Activated T-cell treated with anti-CD3 and anti-CD28 coated beads, Interleukin-2, amount 50 U/mL, for 72 hours (primary cell): ENCODE measurements at regions not wholly inside any gene's neighbourhood (a gene's known extent, or its start where the extent isn't known, plus 50 kb on each side); places are given as distances from the start of the nearest gene placed in this dataset.
"Not testable (repeated sequence)": the region's sequence is repeated elsewhere in the genome, so short reads cannot be mapped to it uniquely, and the experiment has no call there.

Source experiments
- ATAC-seq, 2 donors: fragments of 150-1000 bp; cut with Tn5 transposase; replicated peaks in 1 of 2; 2 replicates each; pipeline ENCODE4 v1.10.0; 2021; ENCODE audit warnings: moderate library complexity in 2 of 2, mild to moderate bottlenecking in 1 of 2
- DNase-seq, 2 donors: peaks; one replicate each; pipeline ENCODE4 v3.0.0; 2021 to 2022; ENCODE audit warnings: mixed read lengths in 1 of 2
- H3K27ac Mint-ChIP-seq: one replicate; pipeline ENCODE4 v1.8.0; 2022; ENCODE audit warnings: mild to moderate bottlenecking, moderate library complexity, mixed read lengths
- H3K27me3 Mint-ChIP-seq: one replicate; pipeline ENCODE4 v1.8.0; 2022; ENCODE audit warnings: low read depth, mixed read lengths
- H3K36me3 Mint-ChIP-seq, 2 donors: one replicate each; pipeline ENCODE4 v1.8.0; 2022; ENCODE audit warnings: mixed read lengths in 2 of 2, mild to moderate bottlenecking in 1 of 2; ENCODE audit not compliant: insufficient read depth in 2 of 2
- H3K4me1 Mint-ChIP-seq: one replicate; pipeline ENCODE4 v1.8.0; 2022; ENCODE audit warnings: low read depth, mixed read lengths
- H3K4me3 Mint-ChIP-seq, 2 donors: one replicate each; pipeline ENCODE4 v1.8.0; 2022; ENCODE audit warnings: mild to moderate bottlenecking in 2 of 2, mixed read lengths in 2 of 2, moderate library complexity in 2 of 2
- H3K9me3 Mint-ChIP-seq, 2 donors: one replicate each; pipeline ENCODE4 v1.8.0; 2022; ENCODE audit warnings: mixed read lengths in 2 of 2

GRCh38 chr10:84876116-84876999 is 548.0 kb downstream of the CCSER2 start:
- no peaks in the 10 kb centered on the region for H3K9me3 Mint-ChIP-seq
- no peak overlapping the region for H3K27ac Mint-ChIP-seq
- ATAC-seq (no peak), DNase-seq (no peak)
- H3K4me3 Mint-ChIP-seq = no peak overlapping the region
- H3K27me3 Mint-ChIP-seq = no peaks in the 10 kb centered on the region
- H3K4me1 Mint-ChIP-seq = no peaks in the 10 kb centered on the region
- H3K36me3 Mint-ChIP-seq = no peaks in the 10 kb centered on the region

DNA sequence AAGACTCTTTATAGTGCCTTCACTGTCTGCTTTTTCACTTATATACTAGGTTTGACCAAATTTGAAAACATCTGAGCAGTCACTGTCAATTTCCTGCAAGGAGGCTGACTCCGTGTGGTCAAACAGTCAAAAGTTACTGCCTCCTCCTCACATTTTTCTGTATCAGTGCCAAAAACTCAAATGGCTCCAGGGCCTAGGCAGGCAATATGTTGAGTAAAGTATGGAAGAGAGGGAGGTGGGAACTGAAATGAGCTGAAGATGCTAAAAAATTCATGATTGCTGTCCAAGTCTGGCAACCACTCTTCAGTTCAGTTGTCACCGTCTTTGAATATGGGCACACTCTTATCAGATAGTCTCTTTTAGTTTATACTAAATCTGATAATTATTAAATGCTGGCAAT is 551.6 kb downstream of the CCSER2 start:
- ATAC-seq = no peak

GRCh38 chr10:84881696-84882095 is 553.3 kb downstream of the CCSER2 start:
- H3K4me1 Mint-ChIP-seq, H3K27ac Mint-ChIP-seq, H3K27me3 Mint-ChIP-seq, ATAC-seq, H3K9me3 Mint-ChIP-seq, DNase-seq, H3K36me3 Mint-ChIP-seq, H3K4me3 Mint-ChIP-seq: not testable (repeated sequence)

More for the DNA sequence above, 551.6 kb downstream of the CCSER2 start:
- Mint-ChIP-seq H3K27me3 (no peaks in the 10 kb centered on the region), H3K4me1 (no peaks in the 10 kb centered on the region), H3K27ac (no peak overlapping the region), H3K4me3 (no peak overlapping the region), H3K9me3 (peaks cover 0 to 1% of the 10 kb centered on the region in 2 donors), H3K36me3 (no peaks in the 10 kb centered on the region)
- no peak for DNase-seq

DNA sequence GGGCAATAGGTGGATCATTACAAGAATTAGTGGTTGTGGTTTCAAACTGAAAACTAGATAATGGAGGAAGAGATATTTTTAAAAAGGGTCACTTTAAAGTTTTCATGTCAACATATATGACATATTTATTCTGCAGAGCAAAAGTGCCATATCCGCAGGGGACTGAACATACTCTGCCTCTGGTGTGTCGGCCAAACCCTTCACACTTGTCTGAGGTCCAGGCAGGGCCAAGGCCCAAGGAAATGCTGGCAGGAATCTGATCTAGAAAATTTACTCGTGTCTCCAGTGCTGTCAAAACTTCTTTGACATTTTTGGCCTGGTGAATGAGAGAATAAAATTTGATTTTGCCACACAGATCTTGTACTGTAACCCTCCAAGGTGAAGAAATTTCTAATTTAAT is 562.3 kb downstream of the CCSER2 start:
- no peak for ATAC-seq
- Mint-ChIP-seq H3K4me3 (no peak overlapping the region), H3K36me3 (no peaks in the 10 kb centered on the region), H3K27me3 (no peaks in the 10 kb centered on the region), H3K27ac (no peak overlapping the region), H3K4me1 (no peaks in the 10 kb centered on the region), H3K9me3 (no peaks in the 10 kb centered on the region)
- DNase-seq = no peak

GRCh38 chr10:84891631-84892030 is 563.2 kb downstream of the CCSER2 start:
- no peak overlapping the region for H3K27ac Mint-ChIP-seq
- DNase-seq = no peak
- no peaks in the 10 kb centered on the region for H3K9me3 Mint-ChIP-seq
- H3K4me1 Mint-ChIP-seq = no peaks in the 10 kb centered on the region
- H3K4me3 Mint-ChIP-seq = no peak overlapping the region
- ATAC-seq = no peak
- no peaks in the 10 kb centered on the region for H3K36me3 Mint-ChIP-seq
- no peaks in the 10 kb centered on the region for H3K27me3 Mint-ChIP-seq

DNA sequence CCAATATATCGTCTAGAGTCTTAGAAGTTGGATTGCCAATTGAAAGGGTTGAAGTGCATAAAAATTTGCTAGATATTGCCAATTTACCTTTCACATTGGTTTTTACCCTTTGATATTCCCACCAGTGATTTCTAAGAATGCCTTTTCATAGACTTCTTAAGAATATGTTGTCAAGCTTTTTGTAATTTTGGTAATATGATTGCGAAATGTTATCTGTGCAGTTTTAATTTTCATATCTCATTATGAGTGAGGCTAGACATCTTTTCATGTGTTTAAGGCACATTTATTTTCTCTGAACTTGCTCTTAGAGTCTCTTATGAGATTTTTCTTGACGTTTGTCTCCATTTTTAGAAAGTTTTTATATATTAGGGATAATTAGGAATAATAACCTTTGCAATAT is 567.2 kb downstream of the CCSER2 start:
- no peaks in the 10 kb centered on the region for H3K27me3 Mint-ChIP-seq

GRCh38 chr10:84896909-84897308 is 568.5 kb downstream of the CCSER2 start:
- Mint-ChIP-seq H3K4me1 (no peaks in the 10 kb centered on the region), H3K27me3 (no peaks in the 10 kb centered on the region)

More for the DNA sequence above, 567.2 kb downstream of the CCSER2 start:
- no peak for ATAC-seq
- DNase-seq = no peak
- Mint-ChIP-seq H3K9me3 (no peaks in the 10 kb centered on the region), H3K4me1 (no peaks in the 10 kb centered on the region), H3K27ac (no peak overlapping the region), H3K4me3 (no peak overlapping the region), H3K36me3 (no peaks in the 10 kb centered on the region)

GRCh38 chr10:84899268-84899667 is 570.9 kb downstream of the CCSER2 start:
- Mint-ChIP-seq H3K9me3 (no peaks in the 10 kb centered on the region), H3K27ac (no peak overlapping the region), H3K27me3 (no peaks in the 10 kb centered on the region), H3K4me3 (no peak overlapping the region), H3K36me3 (no peaks in the 10 kb centered on the region), H3K4me1 (no peaks in the 10 kb centered on the region)
- no peak for ATAC-seq
- no peak for DNase-seq

More at GRCh38 chr10:84896909-84897308, 568.5 kb downstream of the CCSER2 start:
- no peak for ATAC-seq
- no peak overlapping the region for H3K27ac Mint-ChIP-seq
- H3K36me3 Mint-ChIP-seq = no peaks in the 10 kb centered on the region
- H3K4me3 Mint-ChIP-seq = no peak overlapping the region
- DNase-seq = no peak
- H3K9me3 Mint-ChIP-seq = no peaks in the 10 kb centered on the region

DNA sequence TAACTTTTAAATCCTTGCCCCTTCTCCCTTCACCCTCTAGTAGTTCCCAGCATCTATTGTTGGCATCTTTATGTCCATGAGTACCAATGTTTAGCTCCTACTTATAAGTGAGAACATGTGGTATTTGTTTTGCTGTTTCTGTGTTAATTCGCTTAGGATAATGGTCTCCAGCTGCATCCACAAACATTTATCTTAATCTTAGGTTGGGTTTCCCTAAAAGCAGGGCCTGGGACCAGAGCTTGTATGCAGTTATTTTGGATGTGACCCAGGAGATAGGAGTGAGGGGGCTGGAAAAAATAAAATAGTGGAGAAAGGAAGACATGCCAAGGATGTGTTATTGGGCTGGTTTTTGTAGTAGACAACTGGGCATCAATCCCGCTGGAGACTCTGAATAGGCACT is 571.8 kb downstream of the CCSER2 start:
- Mint-ChIP-seq H3K27ac (no peak overlapping the region), H3K9me3 (no peaks in the 10 kb centered on the region), H3K4me1 (no peaks in the 10 kb centered on the region), H3K4me3 (no peak overlapping the region), H3K27me3 (no peaks in the 10 kb centered on the region), H3K36me3 (no peaks in the 10 kb centered on the region)
- no peak for DNase-seq
- ATAC-seq = no peak

DNA sequence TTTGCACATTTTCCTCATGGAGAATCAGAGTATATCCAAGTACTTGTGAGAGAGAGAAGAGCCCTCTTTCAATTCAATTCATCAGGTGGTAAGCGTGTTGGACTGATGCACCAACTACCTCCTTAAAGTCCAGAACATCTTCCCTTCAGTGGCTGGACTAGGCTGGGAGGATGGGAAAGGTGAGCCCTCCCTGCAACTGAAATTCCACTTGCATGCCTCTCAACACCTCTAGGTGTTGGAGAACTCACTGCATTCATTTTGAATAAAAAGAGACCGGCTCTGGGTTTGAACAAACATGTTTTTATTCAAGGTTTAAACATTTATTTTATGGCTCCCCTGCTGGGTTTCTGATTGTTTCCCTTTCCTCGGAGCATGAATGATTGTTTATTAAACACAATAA is 573.5 kb downstream of the CCSER2 start:
- H3K27me3 Mint-ChIP-seq = no peaks in the 10 kb centered on the region
- no peaks in the 10 kb centered on the region for H3K36me3 Mint-ChIP-seq
- no peak overlapping the region for H3K27ac Mint-ChIP-seq
- H3K4me1 Mint-ChIP-seq = no peaks in the 10 kb centered on the region
- no peak for ATAC-seq
- H3K9me3 Mint-ChIP-seq = no peaks in the 10 kb centered on the region
- H3K4me3 Mint-ChIP-seq = no peak overlapping the region
- no peak for DNase-seq

GRCh38 chr10:84902553-84902952 is 574.2 kb downstream of the CCSER2 start:
- ATAC-seq = no peak

GRCh38 chr10:84903320-84903719 is 574.9 kb downstream of the CCSER2 start:
- no peaks in the 10 kb centered on the region for H3K4me1 Mint-ChIP-seq

More at GRCh38 chr10:84902553-84902952, 574.2 kb downstream of the CCSER2 start:
- Mint-ChIP-seq H3K9me3 (no peaks in the 10 kb centered on the region), H3K27ac (no peak overlapping the region), H3K27me3 (no peaks in the 10 kb centered on the region), H3K36me3 (no peaks in the 10 kb centered on the region), H3K4me3 (no peak overlapping the region), H3K4me1 (no peaks in the 10 kb centered on the region)
- no peak for DNase-seq

DNA sequence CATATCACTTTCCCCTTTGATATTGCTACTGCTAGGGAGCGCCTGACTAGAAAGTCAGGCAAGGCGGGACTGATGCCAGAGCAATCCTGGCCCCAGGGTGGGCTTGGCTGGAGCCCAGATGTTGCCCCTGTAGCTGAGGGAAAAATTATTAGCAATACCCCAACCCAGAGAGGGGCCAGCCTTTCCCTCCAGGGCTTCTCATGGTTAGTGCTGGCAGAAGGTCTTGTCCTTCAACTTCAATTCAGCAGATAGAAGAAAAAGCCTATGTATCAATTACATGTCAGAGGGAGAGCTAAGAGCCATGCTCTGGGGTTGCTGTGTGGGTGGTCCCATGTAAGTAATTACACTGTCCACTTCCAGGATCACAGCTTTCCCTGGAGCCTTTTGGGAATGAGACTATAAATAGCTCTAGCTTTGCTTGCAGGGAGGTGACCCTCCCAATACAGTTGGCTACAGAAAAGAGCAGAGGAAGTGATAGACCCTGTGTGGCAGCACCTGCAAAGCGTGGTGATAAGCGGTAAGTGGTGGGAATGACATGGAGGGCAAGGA is 579.1 kb downstream of the CCSER2 start:
- Mint-ChIP-seq H3K9me3 (no peaks in the 10 kb centered on the region), H3K27me3 (no peaks in the 10 kb centered on the region), H3K4me3 (no peak overlapping the region), H3K4me1 (no peaks in the 10 kb centered on the region), H3K27ac (no peak overlapping the region), H3K36me3 (no peaks in the 10 kb centered on the region)
- DNase-seq (no peak), ATAC-seq (no peak)

More at GRCh38 chr10:84903320-84903719, 574.9 kb downstream of the CCSER2 start:
- Mint-ChIP-seq H3K27me3 (no peaks in the 10 kb centered on the region), H3K9me3 (no peaks in the 10 kb centered on the region), H3K4me3 (no peak overlapping the region), H3K36me3 (no peaks in the 10 kb centered on the region), H3K27ac (no peak overlapping the region)
- no peak for DNase-seq
- no peak for ATAC-seq

DNA sequence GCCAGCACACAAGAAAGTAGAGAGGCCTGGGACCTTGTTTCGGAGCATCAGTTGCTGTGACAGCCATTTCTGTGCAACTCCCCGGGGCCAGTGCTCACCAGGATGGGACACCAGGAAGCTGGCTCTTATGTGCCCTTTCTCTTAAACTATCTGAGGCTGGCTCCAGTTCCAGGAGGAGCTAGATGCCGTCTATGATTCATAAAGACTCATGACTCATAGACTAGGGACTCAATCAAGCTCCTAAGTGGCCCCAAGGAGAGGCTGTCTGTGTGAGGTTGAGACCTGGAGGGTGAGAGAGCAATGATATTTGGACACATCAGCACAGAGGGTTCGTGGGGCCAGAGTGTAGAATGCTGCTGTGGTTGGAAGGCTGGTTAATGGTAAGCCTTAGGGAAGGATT is 580.1 kb downstream of the CCSER2 start:
- H3K27ac Mint-ChIP-seq = no peak overlapping the region
- H3K9me3 Mint-ChIP-seq = no peaks in the 10 kb centered on the region
- ATAC-seq (no peak), DNase-seq (no peak)
- H3K36me3 Mint-ChIP-seq = no peaks in the 10 kb centered on the region
- no peaks in the 10 kb centered on the region for H3K4me1 Mint-ChIP-seq
- no peaks in the 10 kb centered on the region for H3K27me3 Mint-ChIP-seq
- no peak overlapping the region for H3K4me3 Mint-ChIP-seq
